ENCODE measurements at regions not wholly inside any gene's neighbourhood (a gene's known extent, or its start where the extent isn't known, plus 50 kb on each side); places are given as distances from the start of the nearest gene placed in this dataset.

- peak; percentile 36 for DNase-seq (ENCODE audit: low read depth)
- peak; percentile 37 for TF ChIP-seq CTCF (conservative IDR thresholded peaks at IDR 0.05; ENCODE audit: low read depth, low read length)
- no peak overlapping the region for H3K4me3 ChIP-seq (ENCODE audit: low read depth, low read length)
Observed at GRCh38 chr7:125059861-125060456, 130.3 kb upstream of the POT1 start.

GRCh38 chr7:125057963-125058362, 128.3 kb upstream of the POT1 start:
- TF ChIP-seq CTCF (conservative IDR thresholded peaks at IDR 0.05; ENCODE audit: low read depth, low read length) = no peak
- no peak overlapping the region for H3K4me3 ChIP-seq (ENCODE audit: low read depth, low read length)
- no peak for DNase-seq (ENCODE audit: low read depth)

- DNase-seq (ENCODE audit: low read depth) = no peak
- no peak for TF ChIP-seq CTCF (conservative IDR thresholded peaks at IDR 0.05; ENCODE audit: low read depth, low read length)
- no peak overlapping the region for H3K4me3 ChIP-seq (ENCODE audit: low read depth, low read length)
Observed at GRCh38 chr7:125055376-125055775, 125.8 kb upstream of the POT1 start.

- no peak for DNase-seq (ENCODE audit: low read depth)
- no peak overlapping the region for H3K4me3 ChIP-seq (ENCODE audit: low read depth, low read length)
- TF ChIP-seq CTCF (conservative IDR thresholded peaks at IDR 0.05; ENCODE audit: low read depth, low read length) = no peak
Observed at GRCh38 chr7:125046767-125047166, 117.1 kb upstream of the POT1 start.

- no peak for TF ChIP-seq CTCF (conservative IDR thresholded peaks at IDR 0.05; ENCODE audit: low read depth, low read length)
- no peak for DNase-seq (ENCODE audit: low read depth)
- H3K4me3 ChIP-seq (ENCODE audit: low read depth, low read length) = no peak overlapping the region
Observed at GRCh38 chr7:125033506-125033905, 103.9 kb upstream of the POT1 start.

GRCh38 chr7:125032943-125033342, 103.3 kb upstream of the POT1 start:
- H3K4me3 ChIP-seq (ENCODE audit: low read depth, low read length) = no peak overlapping the region
- no peak for DNase-seq (ENCODE audit: low read depth)
- no peak for TF ChIP-seq CTCF (conservative IDR thresholded peaks at IDR 0.05; ENCODE audit: low read depth, low read length)

GRCh38 chr7:125030756-125031387, 101.2 kb upstream of the POT1 start:
- no peak overlapping the region for H3K4me3 ChIP-seq (ENCODE audit: low read depth, low read length)
- no peak for DNase-seq (ENCODE audit: low read depth)
- no peak for TF ChIP-seq CTCF (conservative IDR thresholded peaks at IDR 0.05; ENCODE audit: low read depth, low read length)

Measured in choroid plexus epithelial cell (primary cell).